ENCODE measurements at regions not wholly inside any gene's neighbourhood (a gene's known extent, or its start where the extent isn't known, plus 50 kb on each side); places are given as distances from the start of the nearest gene placed in this dataset.

DNA sequence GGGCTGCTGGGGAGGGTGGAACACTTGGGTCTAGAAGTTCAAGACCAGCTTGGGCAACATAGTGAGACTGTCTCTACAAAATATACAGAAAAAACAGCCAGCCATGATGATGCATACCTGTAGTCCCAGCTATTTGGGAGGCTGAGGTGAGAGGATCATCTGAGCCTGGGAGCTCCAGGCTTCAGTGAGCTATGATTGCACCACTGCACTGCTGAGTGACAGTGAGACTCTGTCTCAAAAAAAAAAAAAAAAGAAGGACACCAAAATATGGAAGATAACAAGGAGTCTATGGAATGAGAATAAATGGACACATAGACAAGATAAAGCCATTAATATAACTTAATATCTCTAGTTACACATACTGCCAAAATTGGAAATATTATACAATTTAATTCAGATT, 62.7 kb upstream of the IL15 start:
- ChIA-PET CTCF (interaction anchor here (0.7 kb wide), 1 partner anchor 16 kb away, joined by 7 read pairs; no protein-coding TSS in a partner anchor), POLR2A (no interaction called here)

DNA sequence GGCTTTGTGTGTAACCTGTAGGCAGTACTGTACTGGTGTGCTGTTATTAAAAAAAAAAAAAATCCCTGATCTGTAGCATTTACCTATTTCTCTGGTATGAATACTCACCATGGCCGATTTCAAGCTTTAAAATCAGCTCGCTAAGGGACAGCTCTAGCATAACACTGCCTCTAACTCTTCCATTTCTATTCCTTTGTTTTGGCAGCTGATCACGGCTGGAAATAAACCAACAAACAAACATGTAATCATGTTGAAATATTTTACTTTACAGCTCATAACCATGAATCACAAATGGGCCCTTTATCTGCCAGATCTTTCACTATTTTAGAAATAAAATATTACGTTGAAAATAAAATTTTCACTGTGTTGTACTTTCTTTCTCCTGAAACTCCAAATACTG, 60.5 kb upstream of the IL15 start:
- POLR2A ChIA-PET = no interaction called here
- CTCF ChIA-PET = no interaction called here

- POLR2A ChIA-PET = no interaction called here
- CTCF ChIA-PET = no interaction called here
These were observed 59.7 kb upstream of the IL15 start for GRCh38 chr4:141576585-141577110.

GRCh38 chr4:141578451-141578850, 57.9 kb upstream of the IL15 start:
- ChIA-PET CTCF (no interaction called here), POLR2A (no interaction called here)

- ChIA-PET POLR2A (no interaction called here), CTCF (no interaction called here)
These were observed 55.9 kb upstream of the IL15 start for GRCh38 chr4:141580523-141580922.

All from activated CD8-positive, alpha-beta memory T cell treated with anti-CD3 and anti-CD28 coated beads for 36 hours (primary cell).